ENCODE measurements at regions not wholly inside any gene's neighbourhood (a gene's known extent, or its start where the extent isn't known, plus 50 kb on each side); places are given as distances from the start of the nearest gene placed in this dataset.

- H3K4me3 ChIP-seq (ENCODE audit: low read length): no peak overlapping the region
- H3K27ac ChIP-seq (ENCODE audit: low read depth, low read length): no peak overlapping the region
- no peaks in the 10 kb centered on the region for H3K27me3 Mint-ChIP-seq (ENCODE audit: insufficient read depth)
- no peak for DNase-seq
- TF ChIP-seq, protein P1, sequence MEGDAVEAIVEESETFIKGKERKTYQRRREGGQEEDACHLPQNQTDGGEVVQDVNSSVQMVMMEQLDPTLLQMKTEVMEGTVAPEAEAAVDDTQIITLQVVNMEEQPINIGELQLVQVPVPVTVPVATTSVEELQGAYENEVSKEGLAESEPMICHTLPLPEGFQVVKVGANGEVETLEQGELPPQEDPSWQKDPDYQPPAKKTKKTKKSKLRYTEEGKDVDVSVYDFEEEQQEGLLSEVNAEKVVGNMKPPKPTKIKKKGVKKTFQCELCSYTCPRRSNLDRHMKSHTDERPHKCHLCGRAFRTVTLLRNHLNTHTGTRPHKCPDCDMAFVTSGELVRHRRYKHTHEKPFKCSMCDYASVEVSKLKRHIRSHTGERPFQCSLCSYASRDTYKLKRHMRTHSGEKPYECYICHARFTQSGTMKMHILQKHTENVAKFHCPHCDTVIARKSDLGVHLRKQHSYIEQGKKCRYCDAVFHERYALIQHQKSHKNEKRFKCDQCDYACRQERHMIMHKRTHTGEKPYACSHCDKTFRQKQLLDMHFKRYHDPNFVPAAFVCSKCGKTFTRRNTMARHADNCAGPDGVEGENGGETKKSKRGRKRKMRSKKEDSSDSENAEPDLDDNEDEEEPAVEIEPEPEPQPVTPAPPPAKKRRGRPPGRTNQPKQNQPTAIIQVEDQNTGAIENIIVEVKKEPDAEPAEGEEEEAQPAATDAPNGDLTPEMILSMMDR (conservative IDR thresholded peaks at IDR 0.05): no peak
- H3K4me1 ChIP-seq (ENCODE audit: control insufficient read depth, insufficient read depth, low read length): no peaks in the 10 kb centered on the region
- H3K4me3 Mint-ChIP-seq: no peak overlapping the region
- peaks cover 16% of the 10 kb centered on the region for H3K9me3 ChIP-seq (ENCODE audit: control insufficient read depth, low read length)
- no peaks in the 10 kb centered on the region for H3K27me3 ChIP-seq (ENCODE audit: control insufficient read depth, insufficient read depth, low read length, poor library complexity, severe bottlenecking)
- H3K9ac ChIP-seq (ENCODE audit: extremely low read depth, low read length, poor library complexity, severe bottlenecking): no peak overlapping the region
- no peak overlapping the region for H3K27ac Mint-ChIP-seq
- 94% methylated on average over 2 of the region's 2 CpGs for WGBS, 2 experiments (ENCODE audit: insufficient coverage in 1 of 2, insufficient read length in 1 of 2)
- H3K36me3 Mint-ChIP-seq (ENCODE audit: low read depth): no peaks in the 10 kb centered on the region
- H3K36me3 ChIP-seq (ENCODE audit: control insufficient read depth, insufficient read depth, low read length): no peaks in the 10 kb centered on the region
- H3K9me3 Mint-ChIP-seq: peaks cover 18% of the 10 kb centered on the region
- H3K4me1 Mint-ChIP-seq: no peaks in the 10 kb centered on the region
Measured at GRCh38 chr13:32938314-32938713, 77.9 kb upstream of the KL start.

DNA sequence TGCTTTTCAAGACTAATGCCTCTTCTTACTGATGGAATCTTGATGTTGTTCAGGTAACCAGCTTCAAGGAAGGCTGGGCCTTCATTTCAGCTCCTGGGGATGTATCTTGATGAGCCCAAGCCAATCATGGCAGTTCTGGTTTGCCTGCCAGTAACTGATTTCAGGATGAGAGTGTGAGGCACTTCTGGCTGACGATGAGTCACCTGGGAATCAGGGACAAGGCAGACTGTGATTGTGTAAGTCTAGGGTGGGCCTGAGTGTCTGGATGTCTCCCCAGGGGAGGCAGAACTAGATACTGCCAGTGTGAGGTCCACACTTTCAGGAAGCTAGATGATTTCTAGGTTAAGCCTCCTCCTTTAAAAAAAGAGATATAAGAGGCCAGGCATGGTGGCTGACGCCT, 77.3 kb upstream of the KL start:
- Histone ChIP-seq H3K4me1 (ENCODE audit: control insufficient read depth, insufficient read depth, low read length) (no peaks in the 10 kb centered on the region), H3K27me3 (ENCODE audit: control insufficient read depth, insufficient read depth, low read length, poor library complexity, severe bottlenecking) (no peaks in the 10 kb centered on the region), H3K36me3 (ENCODE audit: control insufficient read depth, insufficient read depth, low read length) (no peaks in the 10 kb centered on the region), H3K9me3 (ENCODE audit: control insufficient read depth, low read length) (peaks cover 16% of the 10 kb centered on the region), H3K9ac (ENCODE audit: extremely low read depth, low read length, poor library complexity, severe bottlenecking) (no peak overlapping the region), H3K4me3 (ENCODE audit: low read length) (no peak overlapping the region), H3K27ac (ENCODE audit: low read depth, low read length) (no peak overlapping the region)
- Mint-ChIP-seq H3K27me3 (ENCODE audit: insufficient read depth) (no peaks in the 10 kb centered on the region), H3K27ac (no peak overlapping the region), H3K4me1 (no peaks in the 10 kb centered on the region), H3K9me3 (peaks cover 18% of the 10 kb centered on the region), H3K4me3 (no peak overlapping the region), H3K36me3 (ENCODE audit: low read depth) (no peaks in the 10 kb centered on the region)
- TF ChIP-seq, protein P1 (conservative IDR thresholded peaks at IDR 0.05): no peak
- 88 to 90% methylated on average over 2 of the region's 2 CpGs for WGBS, 2 experiments (ENCODE audit: insufficient coverage in 1 of 2, insufficient read length in 1 of 2)
- DNase-seq: no peak

DNA sequence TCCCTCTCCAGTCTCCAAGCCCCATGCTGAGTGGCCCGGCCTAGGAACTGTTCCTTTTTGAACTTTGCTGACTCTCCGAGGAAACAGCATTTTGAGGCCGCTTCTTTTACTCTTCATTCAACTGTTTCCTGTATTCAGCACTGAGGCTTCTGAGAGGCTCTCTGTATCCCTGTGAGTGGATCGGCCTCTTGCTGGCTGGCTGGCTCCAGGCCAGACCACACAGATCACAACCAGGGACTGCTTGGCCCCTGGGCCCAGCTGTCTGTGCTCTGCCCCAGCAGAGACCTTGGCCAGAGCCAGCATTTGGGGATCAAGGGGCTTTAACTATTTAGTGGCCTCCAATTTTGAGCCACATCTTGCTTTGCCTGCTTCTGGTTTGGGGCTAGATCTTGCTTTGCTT, 75.6 kb upstream of the KL start:
- TF ChIP-seq, protein P1 (conservative IDR thresholded peaks at IDR 0.05): no peak
- no peaks in the 10 kb centered on the region for H3K27me3 Mint-ChIP-seq (ENCODE audit: insufficient read depth)

More for the DNA sequence above, 75.6 kb upstream of the KL start:
- Histone ChIP-seq H3K36me3 (ENCODE audit: control insufficient read depth, insufficient read depth, low read length) (no peaks in the 10 kb centered on the region), H3K27me3 (ENCODE audit: control insufficient read depth, insufficient read depth, low read length, poor library complexity, severe bottlenecking) (no peaks in the 10 kb centered on the region), H3K4me1 (ENCODE audit: control insufficient read depth, insufficient read depth, low read length) (no peaks in the 10 kb centered on the region), H3K9me3 (ENCODE audit: control insufficient read depth, low read length) (peaks cover 16% of the 10 kb centered on the region), H3K4me3 (ENCODE audit: low read length) (no peak overlapping the region), H3K9ac (ENCODE audit: extremely low read depth, low read length, poor library complexity, severe bottlenecking) (no peak overlapping the region), H3K27ac (ENCODE audit: low read depth, low read length) (no peak overlapping the region)
- Mint-ChIP-seq H3K27ac (no peak overlapping the region), H3K4me1 (no peaks in the 10 kb centered on the region), H3K4me3 (no peak overlapping the region), H3K36me3 (ENCODE audit: low read depth) (no peaks in the 10 kb centered on the region), H3K9me3 (peaks cover 18% of the 10 kb centered on the region)
- WGBS, 2 experiments (ENCODE audit: insufficient coverage in 1 of 2, insufficient read length in 1 of 2): 78 to 83% methylated on average over 4 of the region's 4 CpGs
- DNase-seq: no peak
